SK-N-SH treated with all-trans-retinoic acid at 6 μM for 48 hours (cell line): ENCODE measurements at regions not wholly inside any gene's neighbourhood (a gene's known extent, or its start where the extent isn't known, plus 50 kb on each side); places are given as distances from the start of the nearest gene placed in this dataset.

ENCODE experiments used
- CREB5 ChIP-seq: fragments of 250-450 bp; sonication (Bioruptor Pico); IDR thresholded peaks from 2 replicates; pipeline ENCODE4 v1.5.1; 2020; ENCODE audit warnings: low read depth, mild to moderate bottlenecking, moderate library complexity
- CSDC2 ChIP-seq: fragments of 250-450 bp; sonication (Bioruptor Pico); IDR thresholded peaks from 2 replicates; pipeline ENCODE4 v1.5.0; 2020; ENCODE audit warnings: mild to moderate bottlenecking, moderate library complexity
- PPARA ChIP-seq: fragments of 250-450 bp; sonication (Bioruptor Pico); IDR thresholded peaks from 2 replicates; pipeline ENCODE4 v1.5.0; 2020; ENCODE audit warnings: mild to moderate bottlenecking, borderline replicate concordance

- no peak for TF ChIP-seq CSDC2 (CRISPR knock-in tag)
- TF ChIP-seq CREB5 (CRISPR knock-in tag): no peak
- TF ChIP-seq PPARA (CRISPR knock-in tag): no peak
Measured at GRCh38 chr12:116480210-116480810, 78.9 kb upstream of the MAP1LC3B2 start.
